Ammon's horn (tissue), 1 donor: ENCODE measurements at regions not wholly inside any gene's neighbourhood (a gene's known extent, or its start where the extent isn't known, plus 50 kb on each side); places are given as distances from the start of the nearest gene placed in this dataset.

Experiments
- DNase-seq: peaks from one replicate; pipeline ENCODE4 v3.0.0-alpha.2; 2016; ENCODE audit warnings: low spot score

DNA sequence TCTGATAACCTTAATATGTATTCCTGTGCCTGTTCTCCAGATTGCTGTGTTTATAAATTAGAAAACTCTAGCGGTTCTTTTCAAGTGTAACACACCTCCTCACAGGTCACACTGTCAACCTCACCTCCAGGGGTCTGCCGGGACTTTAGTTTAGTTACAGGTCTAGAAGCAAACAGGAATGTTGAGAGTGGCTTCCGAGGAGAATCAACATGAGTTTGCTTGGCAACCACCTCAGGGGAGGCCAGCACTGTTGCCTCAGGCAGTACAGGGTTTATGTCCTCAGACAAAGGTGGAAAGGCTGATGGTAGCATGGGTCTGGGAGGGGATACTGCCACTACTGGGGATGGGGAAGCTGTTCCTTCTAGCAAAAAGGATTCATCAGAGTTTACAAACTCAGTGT, 438.0 kb downstream of the DTHD1 start:
- no peak for DNase-seq

DNA sequence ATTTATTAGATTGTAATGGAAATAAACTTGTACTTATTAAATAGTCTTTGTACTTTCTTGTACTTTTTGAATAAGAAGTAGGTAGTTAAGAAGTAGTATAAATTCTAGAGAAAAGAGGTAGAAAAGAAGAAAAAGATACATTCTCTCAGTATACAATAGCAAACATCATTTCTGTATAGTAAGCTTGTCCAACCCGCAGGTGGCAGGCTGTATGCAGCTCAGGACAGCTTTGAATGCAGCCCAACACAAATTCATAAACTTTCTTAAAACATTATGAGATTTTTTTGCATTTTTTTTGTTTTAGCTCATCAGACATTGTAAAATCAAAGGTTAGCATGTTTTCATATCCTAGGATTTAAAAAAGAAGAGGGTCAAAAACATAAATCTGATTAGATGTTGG, 441.6 kb downstream of the DTHD1 start:
- no peak for DNase-seq

DNA sequence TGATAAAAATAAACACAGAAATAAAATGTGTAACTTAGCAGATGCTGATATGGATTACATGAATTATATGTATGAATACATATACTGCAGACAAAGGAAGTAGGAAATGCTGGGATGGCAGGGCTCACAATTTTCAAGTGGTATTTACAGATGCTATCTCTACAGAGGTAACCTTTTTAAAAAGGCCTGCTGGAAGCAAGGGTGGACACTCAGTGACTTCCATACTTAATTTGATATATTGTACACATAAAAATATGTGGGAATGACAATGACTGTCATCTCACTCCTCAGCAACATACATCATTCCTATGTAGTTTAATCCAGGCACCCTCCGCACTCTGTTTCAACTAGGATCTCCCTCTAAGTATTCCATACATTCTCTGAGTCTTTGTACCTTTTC, 452.9 kb downstream of the DTHD1 start:
- DNase-seq: no peak

DNA sequence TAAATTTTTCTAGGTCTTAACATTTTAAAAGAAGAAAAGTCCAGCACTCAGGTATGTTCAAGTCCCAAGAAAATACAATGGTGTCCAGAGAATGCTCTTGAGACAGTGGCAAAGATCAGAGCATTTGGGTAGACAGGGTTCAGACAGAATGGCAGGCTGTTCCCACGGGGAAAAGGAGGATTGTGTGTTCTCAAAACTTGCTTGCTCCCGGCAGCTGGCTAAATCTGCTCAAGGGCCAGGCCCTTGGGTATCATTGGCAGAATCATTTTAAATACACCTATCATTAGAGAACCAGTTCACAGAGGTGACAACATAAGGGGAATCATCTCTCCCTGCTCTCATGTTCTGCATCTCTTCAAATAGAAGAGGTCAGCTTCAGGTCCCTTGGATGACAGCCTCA, 456.3 kb downstream of the DTHD1 start:
- no peak for DNase-seq

DNA sequence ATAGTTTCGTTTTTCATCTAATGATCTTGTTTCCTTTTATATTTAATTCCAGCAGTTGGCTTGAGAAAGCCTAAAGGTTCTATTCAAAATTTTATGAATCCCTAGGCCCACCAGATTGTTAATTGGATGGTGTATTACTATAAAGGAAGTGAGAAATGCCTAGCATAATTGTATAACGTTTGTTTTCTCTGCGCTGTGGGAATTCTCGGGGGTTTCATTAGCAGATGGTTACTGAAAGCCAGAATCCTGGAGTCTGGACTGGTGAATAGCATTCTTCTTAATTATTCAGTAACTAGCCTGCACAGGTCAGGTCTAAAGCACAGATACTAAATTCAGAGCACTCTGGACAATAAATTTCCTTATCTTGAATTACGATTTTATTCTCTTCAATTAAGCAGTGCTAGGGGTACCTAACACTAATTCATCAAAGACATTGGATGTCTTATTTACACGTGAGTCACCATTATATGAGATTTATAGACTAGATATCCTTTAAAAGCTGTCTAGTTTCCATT, 459.4 kb downstream of the DTHD1 start:
- no peak for DNase-seq

DNA sequence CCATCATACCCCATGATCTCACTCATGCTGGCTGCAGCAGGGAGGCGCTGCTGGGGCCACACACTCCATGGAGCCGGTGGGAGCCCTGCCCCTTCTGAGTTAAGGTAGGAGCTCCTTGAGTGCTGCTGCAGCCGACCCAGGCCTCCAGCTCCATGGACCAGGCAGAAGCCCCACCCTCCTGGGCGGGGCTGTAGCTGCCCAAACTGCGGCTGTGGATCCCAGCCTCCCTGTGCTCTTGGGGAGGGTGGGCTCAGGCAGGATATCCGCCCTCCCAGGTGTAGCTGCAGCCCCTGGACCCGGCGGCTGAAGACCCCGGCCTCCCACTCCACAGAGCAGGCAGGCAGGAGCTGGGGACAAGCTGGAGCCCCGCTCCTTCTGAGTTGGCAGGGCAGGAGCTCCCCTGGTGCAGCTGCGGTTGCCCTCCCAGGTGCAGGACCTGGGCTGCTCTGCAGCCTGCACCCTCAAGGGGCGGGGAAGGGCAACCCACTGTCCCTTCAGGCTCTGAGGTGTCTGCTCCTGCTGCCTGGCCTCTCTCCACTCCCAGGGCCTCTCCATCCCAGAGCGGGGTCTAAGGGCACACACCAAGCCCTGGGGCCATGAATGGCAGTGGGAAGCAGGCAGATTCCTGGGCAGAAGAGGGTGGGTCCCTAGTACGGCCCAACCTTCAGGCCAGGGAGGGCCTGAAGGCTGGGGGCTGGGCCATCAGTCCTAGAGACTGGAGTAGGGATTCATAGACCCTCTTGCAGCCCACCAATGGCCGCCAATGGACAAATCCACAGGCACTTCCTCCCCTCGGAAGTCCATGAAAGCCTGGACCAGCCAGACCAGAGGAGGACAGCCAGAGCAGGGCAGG, 466.1 kb downstream of the DTHD1 start:
- DNase-seq: no peak

DNA sequence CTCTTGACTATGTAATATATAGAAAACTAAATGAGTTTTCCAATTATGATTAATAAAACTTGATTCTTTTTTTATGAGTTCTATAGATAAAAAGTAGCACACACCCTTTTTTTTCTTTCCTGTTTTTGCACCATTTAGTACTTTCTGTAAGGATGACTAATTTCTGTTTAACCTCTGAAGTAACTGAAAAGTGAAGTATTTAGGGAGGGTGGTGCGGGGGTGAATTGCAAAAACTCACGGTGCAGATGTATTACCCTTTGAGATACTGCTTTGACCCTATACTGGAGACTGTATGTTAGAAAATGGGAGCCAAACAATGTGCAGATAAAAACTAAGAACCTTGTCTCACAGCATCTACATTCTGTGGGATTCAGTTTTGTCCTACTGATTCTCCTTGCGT, 471.6 kb downstream of the DTHD1 start:
- no peak for DNase-seq

DNA sequence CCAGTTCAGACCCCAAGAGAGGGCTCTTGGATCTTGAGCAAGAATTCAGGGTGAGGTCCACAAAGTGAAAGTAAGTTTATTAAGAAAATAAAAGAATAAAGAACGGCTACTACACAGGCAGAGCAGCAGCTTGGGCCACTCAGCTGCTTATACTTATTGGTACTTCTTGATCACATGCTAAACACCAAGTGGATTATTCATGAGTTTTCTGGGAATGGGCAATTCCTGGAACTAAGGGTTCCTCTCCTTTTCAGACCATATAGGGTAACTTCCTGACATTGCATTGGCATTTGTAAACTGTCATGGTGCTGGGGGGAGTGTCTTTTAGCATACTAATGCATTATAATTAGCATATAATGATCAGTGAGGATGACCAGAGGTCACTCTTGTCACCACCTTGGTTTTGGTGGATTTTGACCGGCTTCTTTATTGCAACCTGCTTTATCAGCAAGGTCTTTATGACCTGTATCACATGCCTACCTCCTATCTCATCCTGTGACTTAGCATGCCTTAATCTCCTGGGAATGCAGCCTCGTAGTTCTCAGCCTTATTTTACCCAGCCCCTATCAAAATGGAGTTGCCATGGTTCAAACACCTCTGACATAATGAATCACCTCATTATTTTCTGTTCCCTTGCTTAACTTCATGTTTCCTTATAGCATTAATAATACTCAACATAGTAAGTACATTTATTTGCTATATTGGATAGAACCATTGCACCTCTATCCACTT, 476.3 kb downstream of the DTHD1 start:
- no peak for DNase-seq

DNA sequence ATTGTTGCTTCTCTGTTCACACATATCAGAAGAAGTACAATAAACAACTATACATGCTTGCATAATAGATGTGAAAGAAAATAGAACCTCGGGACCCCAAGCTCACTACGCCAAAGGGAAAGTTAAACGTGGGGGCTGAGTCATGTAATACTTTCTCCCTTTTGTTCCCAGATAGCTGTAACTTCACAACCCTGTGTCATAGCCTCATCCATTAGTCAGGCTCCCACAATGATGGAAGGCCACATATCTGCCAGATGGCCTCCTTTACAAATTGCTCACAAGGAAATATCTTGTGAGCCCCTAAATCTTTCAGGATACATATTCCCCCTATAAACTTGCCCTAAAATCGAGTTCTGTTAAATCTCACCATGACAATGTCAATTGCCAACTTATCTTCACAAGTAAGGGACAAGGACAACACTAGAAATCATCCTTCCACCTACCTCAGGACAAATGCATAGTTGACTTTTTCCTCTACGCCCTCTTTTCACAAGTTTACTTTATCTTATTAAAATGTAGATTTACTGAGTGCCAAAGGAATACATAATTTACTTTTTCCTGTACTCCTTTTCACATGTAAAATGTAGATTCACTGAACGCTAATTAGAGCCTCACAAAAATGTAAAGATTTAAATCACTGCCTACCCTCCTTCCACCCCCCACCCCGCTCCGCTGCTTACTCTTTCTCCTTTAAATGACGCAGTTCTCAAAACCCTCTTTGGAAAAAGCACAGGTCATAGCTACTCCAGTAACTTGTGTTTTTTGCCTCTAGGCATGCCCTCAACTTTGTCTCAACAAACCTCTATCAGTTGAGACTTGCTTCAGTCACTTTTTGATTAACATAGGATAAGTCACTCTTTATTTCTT, 477.1 kb downstream of the DTHD1 start:
- no peak for DNase-seq

DNA sequence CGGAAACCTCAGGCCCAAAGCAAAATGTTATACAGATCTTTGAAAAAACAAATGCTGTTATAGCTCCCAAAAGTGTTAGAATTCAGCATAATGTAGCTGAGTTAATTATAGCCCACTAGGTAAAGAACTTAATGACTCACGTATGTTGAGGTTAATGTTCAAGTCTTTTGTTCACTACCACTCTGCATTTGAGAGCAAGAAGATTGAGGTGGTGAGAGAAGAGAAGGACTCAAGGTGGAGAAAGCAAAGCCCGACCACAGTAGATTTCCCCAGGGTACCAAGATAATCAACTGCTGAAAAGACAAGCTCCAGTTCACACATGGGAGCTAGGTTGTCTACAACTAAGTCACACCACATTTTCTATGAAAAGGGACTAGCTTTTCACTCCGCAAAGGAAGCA, 480.2 kb downstream of the DTHD1 start:
- no peak for DNase-seq

DNA sequence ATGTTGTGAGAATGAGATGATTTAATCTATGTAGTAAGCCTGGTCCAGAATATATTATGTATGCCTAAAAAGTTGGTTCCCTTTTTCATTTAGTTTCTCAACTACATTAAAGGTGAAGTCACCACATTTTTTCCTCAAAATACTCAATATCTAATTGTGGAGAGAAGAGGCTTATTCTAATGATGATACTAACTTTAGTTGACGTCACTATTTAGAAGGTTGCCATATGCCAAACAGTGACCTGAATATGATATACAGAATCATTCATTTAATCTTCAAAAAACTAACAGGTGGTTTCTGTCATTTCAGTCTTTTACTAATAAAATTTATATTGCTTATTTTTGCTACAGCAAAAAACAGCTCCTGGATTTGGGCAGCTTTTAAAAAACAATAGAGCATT, 480.7 kb upstream of the NWD2 start:
- no peak for DNase-seq

DNA sequence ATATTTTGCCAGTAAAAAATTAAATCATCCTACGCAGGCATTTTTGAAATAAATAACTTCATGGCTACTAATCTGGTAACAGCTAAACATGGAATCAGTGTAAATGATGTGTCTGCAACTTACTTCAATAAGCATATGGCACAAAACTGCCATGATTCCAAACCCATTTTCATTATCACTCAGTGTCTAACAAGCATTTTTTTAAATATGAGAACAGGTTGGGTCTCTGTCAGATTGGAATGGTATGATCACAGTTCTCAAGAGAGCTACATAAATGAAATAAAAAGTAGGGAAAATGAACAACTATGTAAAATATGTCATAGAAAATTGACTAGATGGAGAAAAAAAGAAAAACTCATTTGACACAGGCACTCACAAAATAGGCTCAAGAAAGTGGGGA, 476.9 kb upstream of the NWD2 start:
- no peak for DNase-seq

DNA sequence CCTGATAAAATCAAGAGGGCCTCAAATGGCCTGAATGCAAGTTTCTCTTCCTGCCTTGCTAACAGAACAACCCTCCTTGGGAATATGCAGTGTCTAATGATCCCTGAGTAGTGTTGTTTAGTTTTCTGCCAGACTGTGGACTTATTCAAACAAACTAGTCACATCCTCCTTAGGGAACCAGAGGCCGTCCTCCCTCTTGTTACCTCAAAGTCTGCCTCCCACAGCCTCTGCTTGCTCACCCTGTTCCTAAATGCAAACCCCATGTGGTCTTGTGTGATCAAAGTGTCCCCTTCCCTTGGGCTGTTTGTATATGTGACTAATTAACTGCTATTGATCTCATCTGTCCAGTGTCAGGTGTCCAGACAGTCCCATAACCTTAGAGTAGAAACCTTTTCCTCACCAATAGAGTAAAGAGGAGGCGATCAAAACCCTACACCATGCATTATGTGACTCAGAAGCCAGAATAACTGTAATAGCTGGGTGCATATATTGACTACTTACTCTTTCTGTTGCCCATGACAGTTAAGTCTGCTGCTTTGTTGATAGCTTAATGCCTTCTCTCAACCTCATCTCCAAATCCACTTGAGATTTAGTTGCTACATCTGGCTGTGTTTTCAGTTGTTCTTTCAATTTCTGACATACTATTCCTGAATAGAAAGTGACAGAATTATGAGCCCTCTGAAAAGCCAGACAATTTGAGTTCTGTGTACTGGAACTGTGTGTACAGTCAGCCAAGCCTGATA, 473.0 kb upstream of the NWD2 start:
- DNase-seq: no peak

DNA sequence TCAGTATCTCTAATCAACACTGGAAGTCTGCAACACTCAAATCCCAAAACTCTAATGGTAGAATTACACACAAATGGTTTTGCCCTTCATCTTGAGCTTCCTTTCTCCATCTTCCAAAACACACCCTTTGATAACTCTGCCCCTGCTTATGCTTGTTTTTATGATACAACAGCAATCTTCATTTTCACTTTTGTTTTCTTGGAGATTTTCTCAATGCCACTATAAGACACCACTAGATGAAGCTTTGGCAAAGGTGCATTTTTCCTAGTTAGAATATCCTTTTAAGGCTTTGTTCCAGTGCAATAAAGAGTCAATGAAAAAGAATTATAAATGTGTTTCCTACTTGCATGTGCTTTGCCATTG, 472.4 kb upstream of the NWD2 start:
- no peak for DNase-seq

DNA sequence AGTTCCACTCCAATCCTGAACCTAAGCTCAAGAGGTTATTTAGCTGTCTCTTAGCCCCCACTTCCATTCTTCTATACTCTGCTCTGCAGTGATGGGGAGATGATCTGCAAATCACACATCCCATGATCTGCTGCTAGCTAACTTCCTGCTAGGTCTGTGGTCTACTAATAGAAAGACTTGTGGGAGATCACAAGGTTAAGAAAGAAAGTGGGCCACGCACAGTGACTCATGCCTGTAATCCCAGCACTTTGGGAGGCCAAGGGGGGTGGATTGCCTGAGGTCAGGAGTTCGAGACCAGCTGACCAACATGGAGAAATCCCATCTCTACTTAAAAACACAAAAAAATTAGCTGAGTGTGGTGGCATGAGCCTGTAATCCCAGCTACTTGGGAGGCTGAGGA, 471.1 kb upstream of the NWD2 start:
- no peak for DNase-seq

DNA sequence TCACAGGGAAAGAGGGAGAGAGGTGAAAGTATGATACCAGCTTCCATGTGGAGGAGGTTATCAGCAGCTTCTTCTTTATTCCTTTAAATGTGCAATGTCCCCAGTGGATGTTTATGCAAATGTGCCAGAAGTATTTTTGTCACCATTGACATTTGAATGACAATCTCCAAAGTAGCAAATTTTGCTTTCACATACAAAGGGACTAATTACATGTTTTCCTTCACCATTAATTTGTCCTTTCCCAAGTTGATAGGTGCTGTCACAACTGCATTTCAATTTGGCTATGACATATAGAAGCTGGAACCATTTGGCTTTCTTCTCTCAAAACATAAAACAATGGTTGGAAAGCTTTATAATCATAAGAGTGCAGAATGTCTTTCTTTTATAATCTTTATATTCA, 469.0 kb upstream of the NWD2 start:
- DNase-seq: no peak

DNA sequence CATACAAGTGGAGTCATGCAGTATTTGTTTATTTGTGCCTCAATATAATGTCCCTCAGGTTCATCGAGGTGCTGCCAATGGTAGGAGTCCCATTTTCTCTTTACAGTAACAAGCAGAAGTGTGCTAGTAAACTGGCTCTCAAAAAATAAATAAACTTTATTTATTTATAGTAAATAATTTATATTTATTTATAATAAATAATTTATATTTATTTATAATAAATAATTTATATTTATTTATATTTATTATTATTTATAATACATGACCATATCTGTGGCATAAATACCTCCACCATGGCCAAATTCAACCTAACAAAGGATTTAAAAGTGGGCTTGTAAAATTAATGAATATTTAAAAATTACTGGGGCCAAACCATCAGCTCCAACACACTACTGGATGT, 464.9 kb upstream of the NWD2 start:
- DNase-seq: no peak

DNA sequence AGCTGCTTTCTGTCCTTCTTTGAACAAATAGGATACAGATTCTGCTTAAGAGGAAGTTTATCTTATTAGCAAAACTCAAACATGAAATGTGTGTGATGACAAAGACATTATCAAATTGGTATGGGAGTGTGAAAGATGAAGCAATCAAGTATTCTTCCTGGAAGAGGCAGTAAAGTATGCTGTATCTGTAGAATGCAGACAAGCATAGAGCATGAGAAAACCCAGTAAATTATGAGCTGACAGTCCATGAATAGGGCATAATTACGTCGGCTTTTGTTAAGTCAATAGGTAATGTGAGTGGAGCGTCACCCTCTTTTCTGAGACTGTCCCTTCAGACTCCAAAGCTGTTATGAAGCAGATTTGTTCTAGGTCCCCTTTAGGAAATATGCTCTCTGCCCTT, 458.6 kb upstream of the NWD2 start:
- DNase-seq: no peak

DNA sequence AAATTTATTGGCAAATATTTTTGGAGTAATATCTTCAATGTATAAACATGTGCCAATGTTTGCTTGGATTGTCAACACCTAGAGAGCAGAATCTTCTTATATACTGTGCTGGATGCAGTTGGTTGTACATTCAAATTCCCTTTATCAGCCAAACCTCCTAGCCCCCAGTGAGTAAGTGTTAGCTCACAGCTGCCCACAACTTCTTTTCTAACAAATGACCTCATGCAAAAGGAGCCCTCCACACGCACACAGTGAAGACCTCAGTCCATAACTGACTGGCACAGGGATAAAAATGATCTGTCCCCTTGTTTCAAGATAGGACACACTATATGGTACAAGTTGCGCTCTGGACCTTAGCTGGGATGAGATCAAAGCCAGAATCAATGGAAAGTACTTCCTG, 458.0 kb upstream of the NWD2 start:
- DNase-seq: no peak

DNA sequence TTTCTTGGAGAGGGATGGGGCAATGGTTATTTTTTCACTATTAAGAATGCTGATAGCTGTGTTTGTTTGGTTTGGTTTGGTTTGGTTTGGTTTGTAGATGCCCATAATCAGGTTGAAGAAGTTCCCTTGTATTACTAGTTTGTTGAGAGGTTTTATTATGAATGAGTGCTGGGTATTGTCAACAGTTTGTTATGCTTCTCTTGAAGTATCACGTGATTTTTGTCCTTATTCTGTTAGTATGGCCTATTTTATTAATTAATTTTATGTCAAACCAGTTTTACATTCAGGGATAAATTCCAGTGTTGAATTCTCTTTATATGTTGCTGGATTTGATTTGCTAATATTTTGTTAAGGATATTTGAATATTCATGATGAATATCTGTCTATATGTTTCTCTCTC, 449.8 kb upstream of the NWD2 start:
- no peak for DNase-seq

DNA sequence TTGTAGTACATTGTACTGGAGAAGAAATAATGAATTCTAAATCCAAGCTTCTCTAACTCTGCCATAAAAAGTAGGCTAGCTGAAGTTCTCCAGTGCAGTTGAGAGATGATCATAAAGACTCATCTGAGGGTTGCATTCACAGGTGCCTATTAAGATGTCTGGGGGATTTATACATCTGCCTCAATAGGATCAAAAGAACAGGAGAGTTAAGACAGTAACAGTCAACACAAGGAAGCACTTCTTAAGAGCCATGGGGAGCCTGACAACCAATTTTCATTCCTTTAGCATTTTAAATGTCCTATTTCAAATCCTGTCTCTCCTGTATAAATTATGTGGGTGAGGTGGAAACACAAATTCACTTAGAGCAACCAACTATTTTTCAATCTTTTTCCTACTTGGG, 432.4 kb upstream of the NWD2 start:
- DNase-seq: no peak

DNA sequence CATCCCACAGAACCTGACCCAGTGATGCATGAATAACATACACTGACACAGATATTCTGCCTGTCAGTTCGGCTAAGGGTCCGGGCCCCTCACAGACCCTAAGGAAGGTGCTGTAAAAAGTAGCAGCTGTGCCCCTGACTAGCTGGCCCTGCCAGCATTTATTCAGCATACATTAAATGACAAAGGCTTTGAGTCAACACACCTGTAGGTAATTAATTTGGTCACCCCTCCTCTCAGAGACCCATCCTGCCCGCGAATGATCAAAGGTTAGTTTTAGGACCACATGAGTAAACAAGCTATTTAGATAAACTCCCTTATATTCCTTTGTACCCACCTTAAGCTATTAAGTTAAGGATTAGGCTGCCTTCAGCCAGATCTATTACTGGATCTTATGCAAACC, 429.0 kb upstream of the NWD2 start:
- DNase-seq: no peak
